Vagina (tissue), 2 donors: ENCODE measurements at regions not wholly inside any gene's neighbourhood (a gene's known extent, or its start where the extent isn't known, plus 50 kb on each side); places are given as distances from the start of the nearest gene placed in this dataset.

Experiments
- POLR2A ChIP-seq, 2 donors: fragments of 450-650 bp; IDR thresholded peaks; one replicate each; pipeline ENCODE4 v1.6.1; 2017; ENCODE audit warnings: antibody characterized with exemption in 2 of 2, mild to moderate bottlenecking in 2 of 2, moderate library complexity in 2 of 2
- POLR2AphosphoS5 ChIP-seq, 2 donors: sonication (generic); formaldehyde crosslinking; IDR thresholded peaks; one replicate each; pipeline ENCODE4 v1.9.0; 2017; ENCODE audit warnings: antibody characterized with exemption in 2 of 2, mild to moderate bottlenecking in 2 of 2, low read depth in 1 of 2; ENCODE audit not compliant: insufficient read depth in 1 of 2

GRCh38 chr6:168988801-168989200 lies 264.8 kb downstream of the THBS2 start:
- TF ChIP-seq POLR2AphosphoS5 (IDR thresholded peaks at IDR 0.05; ENCODE audit: insufficient read depth in 1 of 2, low read depth in 1 of 2) (no peak), POLR2A (IDR thresholded peaks at IDR 0.05) (no peak)
